ENCODE measurements at regions not wholly inside any gene's neighbourhood (a gene's known extent, or its start where the extent isn't known, plus 50 kb on each side); places are given as distances from the start of the nearest gene placed in this dataset.

DNA sequence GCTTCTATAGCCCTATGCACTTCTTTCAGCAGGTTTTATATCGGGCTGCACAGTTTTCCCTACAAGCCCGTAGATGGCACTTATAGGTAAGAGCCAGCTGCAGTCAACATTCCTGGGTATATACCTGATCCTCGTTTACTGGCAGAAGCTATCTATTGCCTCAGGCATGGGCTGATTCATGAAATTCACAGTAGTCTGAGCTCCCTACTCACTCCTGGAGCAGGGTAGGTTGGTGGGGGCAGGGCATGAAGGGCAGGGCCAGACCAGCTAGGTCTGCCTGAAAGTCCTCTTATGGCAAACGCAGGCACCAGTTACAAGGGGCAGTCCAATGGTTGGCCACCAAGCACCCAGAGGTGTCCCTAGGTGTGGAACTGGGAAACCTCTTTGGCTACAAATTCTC lies 345.8 kb downstream of the RPS29 start:
- no peak for DNase-seq (ENCODE audit: low spot score)

DNA sequence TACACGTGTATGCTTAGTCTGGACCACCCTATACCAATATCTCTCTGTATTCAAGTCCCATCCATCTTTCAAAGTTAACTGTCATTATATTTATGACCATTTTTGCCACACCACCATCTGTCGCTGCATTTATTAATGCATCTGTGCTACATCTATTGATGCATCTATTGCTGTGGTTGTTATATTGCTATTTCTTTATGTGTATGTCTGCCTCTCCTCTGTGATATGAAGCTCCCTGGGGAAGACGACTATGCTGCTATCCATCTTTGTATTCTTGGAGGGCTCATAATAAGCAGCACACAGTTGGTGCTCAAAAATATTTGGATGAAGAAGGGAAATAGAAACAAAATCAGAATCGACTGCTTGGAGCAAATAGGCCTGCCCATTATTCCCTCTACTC lies 357.6 kb downstream of the RPS29 start:
- DNase-seq (ENCODE audit: low spot score), result no peak

DNA sequence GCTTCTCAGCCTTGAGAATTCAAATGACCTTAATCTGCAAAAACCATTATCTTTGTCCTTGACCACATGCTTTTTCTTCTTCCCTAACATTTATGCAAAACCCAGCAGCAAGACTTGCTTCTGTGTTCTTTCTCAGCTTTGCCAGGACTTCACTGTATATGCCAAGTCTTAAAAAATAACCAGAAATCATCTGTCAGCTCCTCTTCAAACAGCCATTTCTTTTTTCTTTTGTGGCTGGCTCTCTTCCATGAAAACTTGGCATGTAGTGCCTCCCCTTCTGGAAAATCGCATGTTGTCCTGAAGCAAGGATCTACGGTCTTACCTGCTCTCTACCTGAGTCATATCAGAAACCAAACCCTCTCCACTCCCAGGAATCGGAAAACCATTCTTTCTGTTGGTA lies 364.9 kb downstream of the RPS29 start:
- no peak for DNase-seq (ENCODE audit: low spot score)

DNA sequence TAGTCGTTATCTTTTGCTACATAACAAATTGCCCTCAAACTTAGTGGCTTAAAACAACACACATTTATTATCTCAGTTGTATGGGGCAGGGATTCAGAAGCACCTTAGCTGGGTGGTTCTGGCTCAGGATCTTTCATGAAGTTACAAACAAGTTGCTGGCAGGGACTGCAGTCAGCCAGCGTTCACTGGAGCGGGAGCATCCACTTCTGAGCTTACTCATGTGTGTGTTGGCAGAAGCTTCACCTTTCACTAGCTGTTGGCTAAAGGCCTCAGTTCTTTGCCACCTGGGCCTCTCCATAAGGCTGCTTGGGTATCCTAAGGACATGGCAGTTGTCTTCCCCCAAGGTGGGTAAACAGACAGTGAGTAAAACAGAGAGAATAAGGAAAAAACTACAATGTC lies 365.7 kb downstream of the RPS29 start:
- no peak for DNase-seq (ENCODE audit: low spot score)

DNA sequence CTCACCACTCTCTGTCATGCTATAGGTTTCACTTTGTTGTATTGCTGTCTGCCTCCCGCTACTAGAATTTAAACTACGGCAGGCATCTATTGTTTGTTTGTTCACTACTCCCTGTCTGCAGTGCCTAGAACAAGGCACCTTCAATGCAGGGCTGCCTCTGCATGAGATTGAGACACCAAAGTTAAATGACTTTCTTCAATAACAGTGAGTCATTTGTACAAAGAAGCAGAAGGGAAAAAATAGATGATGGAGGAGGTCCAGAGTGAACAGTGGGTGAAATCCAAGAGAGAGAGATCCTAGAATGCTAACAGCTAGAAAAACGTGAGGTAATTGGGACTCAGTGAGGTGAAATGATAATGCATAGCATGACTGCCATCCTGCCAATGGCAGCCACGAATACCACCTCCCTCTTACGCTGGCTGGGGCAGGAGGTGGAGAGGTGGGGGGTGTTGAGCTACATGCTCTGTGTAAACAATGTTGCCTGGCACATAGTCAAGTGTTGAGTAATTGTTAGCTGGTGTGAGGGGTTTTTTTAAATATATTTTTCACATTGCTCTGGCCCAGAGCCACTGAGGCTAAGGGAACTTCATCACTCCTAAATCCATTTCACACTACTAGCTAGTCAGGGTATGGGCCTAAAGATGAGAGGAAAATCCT lies 367.6 kb downstream of the RPS29 start:
- no peak for DNase-seq (ENCODE audit: low spot score)

DNA sequence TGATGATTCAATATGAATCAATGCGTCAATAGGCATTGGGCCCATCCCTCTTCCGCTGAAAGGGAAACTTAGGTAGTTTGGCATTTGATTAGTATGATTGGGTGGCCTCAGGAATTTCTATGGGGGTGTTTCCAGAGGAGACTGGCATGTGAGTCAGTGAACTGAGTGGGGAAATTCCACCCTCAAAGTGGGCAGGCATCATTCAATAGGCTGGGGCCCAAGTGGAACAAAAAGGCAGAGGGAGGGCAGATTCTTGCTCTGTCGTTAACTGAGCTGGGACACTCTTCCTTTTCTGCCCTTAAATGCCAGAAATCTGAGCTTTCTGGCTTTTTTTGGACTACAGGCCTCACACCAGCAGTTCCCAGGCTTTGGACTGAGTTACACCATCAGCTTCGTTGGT lies 373.5 kb downstream of the RPS29 start:
- no peak for DNase-seq (ENCODE audit: low spot score)

DNA sequence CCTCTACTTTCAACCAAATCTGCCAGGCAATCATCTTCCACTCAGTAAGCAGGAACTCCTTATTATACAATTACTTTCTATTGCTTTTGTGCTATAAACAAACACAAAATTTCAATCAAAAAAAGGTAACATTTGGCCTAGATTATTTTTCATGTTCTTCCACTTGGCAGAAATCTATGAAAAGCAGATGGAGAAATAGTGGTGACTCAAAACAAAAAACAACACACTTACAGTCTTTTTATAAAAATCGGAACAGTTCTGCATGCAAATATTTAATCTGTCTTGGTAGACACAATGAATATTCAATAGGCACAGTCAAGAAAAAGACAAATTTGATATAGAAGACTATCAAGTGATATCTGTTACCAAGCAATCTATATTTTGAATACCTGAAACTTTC lies 376.8 kb downstream of the RPS29 start:
- DNase-seq (ENCODE audit: low spot score), result no peak

DNA sequence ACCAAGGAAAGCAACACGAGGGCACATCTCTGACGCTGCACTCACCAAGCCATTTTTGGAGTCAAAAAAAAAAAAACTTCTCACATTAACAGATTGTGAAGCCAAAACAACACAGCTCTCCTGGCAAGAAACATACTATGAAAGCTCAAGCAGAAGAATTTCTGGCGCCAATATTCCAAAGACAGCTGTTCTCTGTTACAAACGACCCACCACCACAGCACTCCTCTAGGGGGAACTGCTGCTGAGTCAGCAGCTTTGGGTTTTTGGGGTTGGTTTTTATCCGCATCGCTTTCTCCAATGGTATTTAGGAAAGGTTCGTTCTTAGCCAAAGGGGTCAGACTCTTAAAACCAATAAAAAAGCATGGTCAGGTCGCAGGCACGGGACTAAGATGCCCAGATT lies 379.4 kb downstream of the RPS29 start:
- DNase-seq (ENCODE audit: low spot score), result no peak

DNA sequence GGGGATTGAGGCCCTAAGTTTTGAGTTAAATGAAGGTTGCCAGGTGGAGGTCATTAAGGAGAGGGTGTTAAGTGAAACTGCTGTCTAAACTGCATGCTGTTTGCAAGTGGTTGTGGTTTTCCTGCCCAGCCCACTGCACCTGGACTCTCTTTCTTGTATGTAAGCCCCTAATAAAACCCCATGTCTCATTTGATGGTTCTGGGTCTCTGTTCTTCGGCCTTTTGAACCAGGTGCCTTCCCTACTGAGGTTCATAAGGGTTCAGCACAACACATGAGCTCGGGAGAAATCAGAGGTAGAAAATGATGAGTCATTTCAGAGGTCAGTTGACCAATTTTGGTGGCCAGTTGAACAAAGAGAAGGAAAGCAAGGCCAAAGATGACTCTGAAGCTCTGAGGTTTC lies 382.5 kb downstream of the RPS29 start:
- no peak for DNase-seq (ENCODE audit: low spot score)

DNA sequence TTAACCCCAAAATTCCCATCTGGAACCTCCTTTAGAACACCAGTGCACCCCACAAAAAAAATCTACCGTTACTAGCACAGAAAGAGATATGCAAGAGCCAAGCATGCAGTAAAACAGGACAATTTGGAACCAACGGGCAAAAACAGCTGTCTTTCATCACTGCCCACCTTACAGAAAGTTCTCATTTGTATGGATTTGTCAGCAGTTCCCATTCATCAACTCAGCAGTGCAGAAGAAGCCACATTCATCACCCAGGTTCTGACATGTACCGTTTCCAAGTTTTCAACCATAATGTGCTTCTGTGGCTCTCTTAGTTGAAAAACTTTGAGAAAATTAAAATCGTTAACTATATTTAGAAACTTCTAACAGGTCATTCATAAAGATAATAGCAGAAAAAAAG lies 387.0 kb downstream of the RPS29 start:
- no peak for DNase-seq (ENCODE audit: low spot score)

DNA sequence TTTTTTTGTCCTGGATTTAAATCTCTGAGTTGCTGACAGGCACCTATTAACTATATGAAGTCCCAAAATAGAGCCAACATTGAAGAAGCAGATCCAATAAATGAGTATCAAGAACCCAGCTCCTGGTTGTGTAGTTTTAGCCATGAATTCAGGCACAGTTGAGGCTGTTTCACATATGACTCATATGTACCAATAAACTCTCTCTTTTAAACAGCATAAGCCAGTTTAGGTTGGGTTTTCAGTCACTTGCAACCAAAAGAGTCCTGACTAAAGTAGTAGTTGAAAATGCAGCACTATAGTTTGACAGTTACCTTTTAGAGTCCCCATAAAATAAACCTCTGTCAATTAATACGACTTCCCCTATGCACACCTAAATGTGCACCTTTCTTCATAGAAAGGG lies 389.9 kb downstream of the RPS29 start:
- DNase-seq (ENCODE audit: low spot score), result no peak

DNA sequence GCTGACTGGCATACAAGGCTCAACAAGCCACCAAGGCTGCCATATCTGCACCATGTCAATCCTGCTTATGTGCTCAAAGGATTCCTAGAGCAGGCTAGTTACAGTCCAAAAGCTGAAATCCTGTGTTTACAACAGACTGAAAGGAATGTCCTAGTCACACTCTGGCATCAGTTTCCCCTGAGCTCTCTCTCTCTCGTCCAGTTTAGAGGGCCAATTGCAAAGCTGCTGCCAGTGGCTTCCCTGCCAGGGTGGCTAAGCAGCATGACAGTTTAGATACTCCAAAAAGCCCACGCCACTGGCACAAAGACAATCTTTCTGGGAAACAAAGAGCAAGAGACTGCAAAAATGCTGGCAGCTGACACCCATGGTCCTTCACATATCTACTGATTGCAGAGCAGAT lies 392.1 kb downstream of the RPS29 start:
- DNase-seq (ENCODE audit: low spot score), result no peak

DNA sequence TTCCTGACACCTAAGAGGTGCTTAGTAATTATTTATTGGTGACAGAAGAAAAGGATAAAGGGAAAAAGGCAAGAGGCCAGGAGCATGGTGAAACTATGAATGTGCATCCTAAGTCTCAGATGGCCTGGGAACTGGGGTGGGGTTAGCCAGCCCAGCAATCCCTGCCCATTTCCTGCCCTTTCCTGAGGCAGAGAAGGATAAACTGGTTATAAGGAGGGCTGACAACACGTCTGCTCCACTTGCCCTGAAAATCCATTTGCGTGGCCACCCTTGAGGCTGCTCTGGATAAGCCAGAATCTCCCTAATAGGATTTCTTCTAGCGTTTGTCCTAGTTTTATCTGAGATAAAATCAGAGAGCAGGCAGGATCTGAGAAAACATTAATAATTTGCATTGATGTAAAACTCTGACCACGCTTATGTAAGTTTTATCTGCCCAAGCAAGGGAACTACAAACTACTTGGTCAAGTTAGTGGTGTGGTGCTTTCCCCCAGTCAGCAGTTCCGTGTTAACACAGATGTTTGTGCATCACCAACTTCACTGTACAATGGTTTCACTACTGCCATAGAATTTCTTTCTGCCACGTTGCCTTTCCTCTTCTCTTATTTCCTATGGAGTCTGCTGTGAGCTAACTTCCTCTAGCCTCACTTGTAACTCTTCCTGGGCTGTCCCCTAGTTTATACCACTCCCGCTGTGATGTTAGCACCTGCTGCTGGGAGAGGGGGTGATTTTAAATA lies 392.7 kb downstream of the RPS29 start:
- DNase-seq (ENCODE audit: low spot score), result no peak

DNA sequence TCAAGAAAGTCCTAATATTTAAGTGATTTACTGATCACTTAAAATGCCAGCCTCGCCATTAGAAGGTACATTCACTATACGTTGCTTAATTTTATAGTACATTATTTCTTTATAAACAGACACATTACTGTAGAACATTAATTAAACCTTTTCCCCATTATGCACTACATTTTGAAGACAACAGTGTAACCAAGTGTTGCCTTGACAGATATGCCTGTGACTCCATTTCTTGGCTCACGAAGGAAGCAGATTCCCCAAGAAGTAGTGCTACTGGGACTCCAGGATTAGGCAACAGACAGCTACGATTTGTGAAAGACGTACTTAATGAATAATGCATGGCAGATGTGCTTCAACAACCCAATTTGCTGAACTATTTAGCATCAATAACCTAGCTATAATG lies 394.8 kb downstream of the RPS29 start:
- DNase-seq (ENCODE audit: low spot score), result no peak

DNA sequence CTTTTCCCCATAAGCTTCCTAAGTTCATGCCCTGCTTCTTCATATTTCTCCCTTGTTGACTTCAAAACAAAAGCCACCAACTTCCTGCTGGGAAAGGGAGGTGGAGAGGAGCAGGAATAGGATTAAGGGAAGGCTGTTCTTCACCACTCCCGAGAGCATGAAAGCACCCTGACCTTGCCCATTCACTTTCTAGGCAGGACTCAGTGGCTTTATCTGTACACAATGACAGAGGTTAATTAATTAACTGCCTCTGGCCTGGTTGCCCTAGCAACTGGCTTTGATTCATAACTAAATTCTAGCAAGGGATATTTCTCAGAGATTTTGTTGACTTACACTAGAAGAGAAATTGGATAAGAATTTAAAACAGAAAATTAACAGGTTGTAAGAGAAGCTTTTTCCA lies 396.8 kb downstream of the RPS29 start:
- DNase-seq (ENCODE audit: low spot score), result no peak

DNA sequence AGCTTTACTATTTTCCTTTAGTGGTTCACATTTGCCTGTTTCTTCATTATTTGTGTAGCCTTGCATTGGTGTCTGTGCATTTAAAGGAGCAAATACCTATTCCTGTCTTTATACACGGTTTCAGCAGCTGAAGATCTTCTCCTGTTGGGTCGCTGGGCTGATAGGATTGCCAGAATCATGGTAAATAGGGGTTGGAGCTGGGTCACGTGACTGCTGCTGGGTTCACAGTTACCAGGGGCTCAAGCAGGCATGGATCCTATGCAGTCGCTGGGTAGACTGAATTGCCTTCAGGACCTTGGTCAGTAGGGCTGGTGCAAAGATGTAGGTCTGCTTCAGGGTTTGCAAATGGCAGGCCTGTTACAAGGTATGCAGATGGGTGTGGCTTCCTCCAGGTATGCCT lies 398.4 kb downstream of the RPS29 start:
- DNase-seq (ENCODE audit: low spot score), result no peak

DNA sequence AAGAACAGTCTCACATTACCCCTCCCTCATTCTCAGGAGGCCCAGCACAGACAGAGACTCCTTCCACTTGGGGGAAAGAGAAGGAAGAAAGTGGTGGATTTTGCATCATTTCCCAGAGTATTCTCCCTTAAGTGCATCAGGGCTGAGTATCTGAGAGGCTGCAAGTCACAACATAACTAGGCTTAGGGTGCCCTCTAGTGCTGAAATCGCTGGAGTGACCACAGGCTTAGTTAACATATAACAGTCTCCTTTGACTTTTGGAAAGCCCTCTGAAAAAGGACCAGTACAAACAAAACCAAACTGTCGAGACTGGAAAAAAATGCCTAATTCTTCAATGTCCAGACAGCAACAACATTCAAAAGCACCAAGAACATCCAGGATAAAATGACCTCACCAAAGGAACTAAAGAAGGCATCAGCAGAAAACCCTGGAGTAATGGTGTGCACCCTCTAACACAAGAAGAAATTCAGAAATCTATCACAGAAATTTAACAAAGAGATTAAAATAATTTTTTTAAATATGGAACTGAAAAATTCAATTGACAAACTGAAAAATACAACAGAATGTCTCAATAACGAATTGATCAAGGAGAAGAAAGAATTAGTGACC lies 412.3 kb downstream of the RPS29 start:
- peak; percentile 36 for DNase-seq (ENCODE audit: low spot score)

DNA sequence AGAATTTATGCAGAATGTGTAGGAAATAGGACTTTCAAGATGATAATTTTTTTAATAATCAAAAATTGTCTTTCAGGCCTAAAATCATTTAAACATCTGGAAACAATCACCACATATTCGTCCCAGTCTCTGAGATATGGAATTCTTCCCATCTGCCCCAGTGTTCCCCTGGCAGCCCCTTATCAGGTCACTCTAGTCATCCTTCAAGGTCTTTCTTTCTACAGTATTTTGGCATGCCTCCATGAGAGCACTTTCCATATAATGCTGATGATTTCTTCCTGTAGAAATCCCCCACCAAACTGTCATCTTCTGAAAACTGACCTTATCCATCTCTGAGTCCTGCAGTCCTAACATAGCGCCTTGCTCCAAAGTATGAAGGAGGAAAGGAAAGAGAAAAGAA lies 422.1 kb downstream of the RPS29 start:
- no peak for DNase-seq (ENCODE audit: low spot score)

DNA sequence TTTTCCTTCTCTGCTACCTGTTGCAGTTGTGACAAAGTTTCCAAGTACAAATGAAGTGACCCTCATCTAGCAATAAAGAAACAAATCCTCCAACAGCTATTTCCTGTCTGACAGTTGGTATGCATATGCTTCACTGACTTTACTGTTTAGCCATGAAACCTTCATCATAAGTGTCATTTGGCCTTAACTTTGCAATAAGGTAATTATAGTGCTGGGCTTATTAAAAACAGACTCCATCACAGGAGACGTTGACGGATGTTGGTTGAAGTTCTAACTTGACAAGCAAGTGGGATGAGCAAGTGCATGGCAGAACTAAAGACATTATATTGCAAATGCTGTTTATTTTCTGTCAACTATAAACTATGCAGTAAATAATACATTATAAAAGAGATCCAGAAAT lies 425.2 kb downstream of the RPS29 start:
- DNase-seq (ENCODE audit: low spot score), result no peak

DNA sequence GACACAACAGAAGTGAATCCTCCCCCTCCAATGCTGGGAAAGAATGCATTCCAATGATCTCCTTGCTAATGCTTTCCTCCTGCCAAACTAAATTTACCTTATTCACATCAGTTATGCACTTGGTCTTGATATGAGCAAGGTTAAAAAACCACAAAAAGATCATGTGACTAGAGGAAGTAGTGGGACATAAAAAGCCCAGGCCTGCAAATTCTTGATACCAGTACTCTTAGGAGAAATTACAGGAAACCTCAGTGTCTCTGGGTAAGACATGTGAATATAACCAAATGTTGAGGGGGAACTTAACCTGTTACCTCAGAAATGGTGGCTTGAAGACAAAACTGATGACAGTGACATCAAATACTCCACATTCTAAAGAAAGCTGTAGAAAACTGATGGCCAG lies 427.1 kb downstream of the RPS29 start:
- DNase-seq (ENCODE audit: low spot score), result no peak

DNA sequence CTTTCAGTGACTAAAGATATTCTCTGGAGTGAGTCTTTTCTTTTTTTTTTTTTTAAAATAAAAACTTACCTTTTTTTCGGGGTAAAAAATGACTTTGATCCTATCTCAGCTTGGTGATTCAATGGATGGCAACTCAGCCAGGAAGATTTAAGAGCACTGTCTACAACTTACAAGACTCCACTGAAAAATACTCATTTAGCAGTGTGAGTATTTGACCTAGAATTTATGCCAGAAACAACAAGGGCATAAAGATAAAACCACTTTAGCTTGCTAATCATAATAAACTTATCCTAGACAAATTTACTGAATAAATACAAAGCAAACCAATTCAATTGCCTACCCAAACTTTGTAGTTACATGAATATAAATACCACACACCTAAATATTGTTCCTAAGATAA lies 446.6 kb downstream of the RPS29 start:
- DNase-seq (ENCODE audit: low spot score), result no peak

DNA sequence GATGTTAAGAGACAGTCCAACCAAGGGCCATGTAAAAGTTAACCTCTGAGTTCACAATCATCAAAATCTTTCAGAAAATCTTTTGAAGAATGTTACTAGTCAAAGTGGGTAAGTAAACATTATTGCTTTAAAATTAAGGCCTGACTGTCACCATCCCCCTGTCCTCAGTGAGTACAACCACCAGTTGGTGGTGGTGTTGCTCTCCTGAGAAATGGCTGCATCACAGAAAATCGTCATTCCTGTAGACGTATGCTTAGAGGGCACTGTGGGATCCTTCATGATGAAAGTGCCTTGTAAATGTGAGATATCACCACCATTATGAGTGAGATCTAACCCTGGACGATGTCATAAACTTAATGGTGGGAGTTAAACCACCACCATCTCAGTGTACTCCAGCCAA lies 451.2 kb downstream of the RPS29 start:
- no peak for DNase-seq (ENCODE audit: low spot score)

DNA sequence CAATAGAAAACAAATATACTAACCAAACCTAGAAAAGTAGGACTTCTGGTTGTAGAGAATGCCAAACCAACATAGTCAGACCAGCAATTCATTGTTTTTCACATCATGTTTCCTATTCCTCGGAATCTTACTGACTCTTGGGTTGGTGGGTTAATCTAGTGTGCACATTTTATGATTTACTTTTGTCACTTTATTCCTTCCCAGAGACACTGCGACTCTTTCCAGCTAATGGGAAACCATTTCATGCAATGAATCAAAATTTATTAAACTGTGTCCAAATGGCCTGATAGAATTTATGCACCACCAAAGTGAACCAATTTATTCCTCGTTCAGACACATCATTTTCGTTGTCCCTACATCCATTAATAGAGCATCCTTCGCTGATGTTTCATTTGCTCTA lies 464.9 kb downstream of the RPS29 start:
- DNase-seq (ENCODE audit: low spot score), result no peak
